ENCODE measurements at regions not wholly inside any gene's neighbourhood (a gene's known extent, or its start where the extent isn't known, plus 50 kb on each side); places are given as distances from the start of the nearest gene placed in this dataset.

GRCh38 chr3:184496933-184497332, 64.7 kb upstream of the EPHB3 start:
- H3K9me2 ChIP-seq (ENCODE audit: insufficient read depth) = no peaks in the 10 kb centered on the region
- no peak overlapping the region for H3K4me2 ChIP-seq (ENCODE audit: low read length)
- no peak for DNase-seq (ENCODE audit: low read depth, low spot score)
- ChIA-PET POLR2A (no interaction called here), CTCF (no interaction called here), RAD21 (ENCODE audit: low non-redundant PET in 1 of 2, low total read pairs in 2 of 2, uncharacterized antibody in 2 of 2, unreplicated experiment in 2 of 2) (no interaction called here)
- H3K36me3 ChIP-seq (ENCODE audit: control insufficient read depth in 1 of 2, insufficient read depth in 2 of 2, low read length in 2 of 2) = no peaks in the 10 kb centered on the region
- no peak overlapping the region for H3K27ac ChIP-seq (ENCODE audit: low read depth, low read length)
- intact Hi-C loops (cut with micrococcal nuclease) = no loop called here
- no peaks in the 10 kb centered on the region for H3K27me3 ChIP-seq (ENCODE audit: insufficient read depth, low read length)
- TF ChIP-seq YY1 (IDR thresholded peaks at IDR 0.05; ENCODE audit: extremely low read depth, insufficient replicate concordance, low read depth, low read length) (no peak), ZNF274 (IDR thresholded peaks at IDR 0.05; ENCODE audit: low read depth, low read length) (no peak), CTCF (IDR thresholded peaks at IDR 0.05 in 2 of 3, conservative IDR thresholded peaks at IDR 0.05 in 1 of 3; ENCODE audit: borderline replicate concordance in 1 of 3, insufficient read depth in 1 of 3, low read depth in 2 of 3, low read length in 2 of 3) (no peak)
- no TSS peak for BruUV-seq (replicated peaks)
- H3K4me1 ChIP-seq (ENCODE audit: control insufficient read depth in 1 of 2, insufficient read depth in 2 of 2, low read length in 2 of 2) = no peaks in the 10 kb centered on the region
- no peak overlapping the region for H3K4me3 ChIP-seq (replicated peaks in 1 of 2; ENCODE audit: low read depth in 1 of 2, low read length in 2 of 2)
- no peak overlapping the region for H3K9ac ChIP-seq (ENCODE audit: low read length)
- no peak for ATAC-seq
- H3K79me2 ChIP-seq (ENCODE audit: insufficient read depth, low read length) = no peaks in the 10 kb centered on the region
- H2AFZ ChIP-seq (ENCODE audit: low read depth, low read length, poor library complexity, severe bottlenecking) = no peak overlapping the region
- H4K20me1 ChIP-seq (ENCODE audit: insufficient read depth) = no peaks in the 10 kb centered on the region
- no peaks in the 10 kb centered on the region for H3K9me3 ChIP-seq (ENCODE audit: control insufficient read depth in 1 of 2, insufficient read depth in 1 of 2, low read depth in 1 of 2, low read length in 2 of 2)

GRCh38 chr3:184497804-184498203, 63.8 kb upstream of the EPHB3 start:
- intact Hi-C loops (cut with micrococcal nuclease) = no loop called here
- Histone ChIP-seq H3K9ac (ENCODE audit: low read length) (no peak overlapping the region), H3K27me3 (ENCODE audit: insufficient read depth, low read length) (no peaks in the 10 kb centered on the region), H2AFZ (ENCODE audit: low read depth, low read length, poor library complexity, severe bottlenecking) (peak overlapping the region; percentile 35), H3K4me1 (ENCODE audit: control insufficient read depth in 1 of 2, insufficient read depth in 2 of 2, low read length in 2 of 2) (no peaks in the 10 kb centered on the region), H3K79me2 (ENCODE audit: insufficient read depth, low read length) (no peaks in the 10 kb centered on the region), H4K20me1 (ENCODE audit: insufficient read depth) (no peaks in the 10 kb centered on the region), H3K36me3 (ENCODE audit: control insufficient read depth in 1 of 2, insufficient read depth in 2 of 2, low read length in 2 of 2) (no peaks in the 10 kb centered on the region), H3K27ac (ENCODE audit: low read depth, low read length) (no peak overlapping the region), H3K4me3 (replicated peaks in 1 of 2; ENCODE audit: low read depth in 1 of 2, low read length in 2 of 2) (no peak overlapping the region), H3K9me2 (ENCODE audit: insufficient read depth) (no peaks in the 10 kb centered on the region), H3K4me2 (ENCODE audit: low read length) (no peak overlapping the region), H3K9me3 (ENCODE audit: control insufficient read depth in 1 of 2, insufficient read depth in 1 of 2, low read depth in 1 of 2, low read length in 2 of 2) (no peaks in the 10 kb centered on the region)
- BruUV-seq (replicated peaks) = no TSS peak
- TF ChIP-seq CEBPB (IDR thresholded peaks at IDR 0.05; ENCODE audit: low read depth) (no peak), YY1 (IDR thresholded peaks at IDR 0.05; ENCODE audit: extremely low read depth, insufficient replicate concordance, low read depth, low read length) (no peak), SRF (IDR thresholded peaks at IDR 0.05; ENCODE audit: low read depth) (no peak), TCF7L2 (IDR thresholded peaks at IDR 0.05; ENCODE audit: borderline replicate concordance, extremely low read depth, insufficient read depth, insufficient read length) (no peak), POLR2AphosphoS5 (IDR thresholded peaks at IDR 0.05; ENCODE audit: low read depth, low read length) (no peak), ATF3 (IDR thresholded peaks at IDR 0.05) (no peak), EGR1 (IDR thresholded peaks at IDR 0.05; ENCODE audit: low read depth) (no peak), EZH2 (IDR thresholded peaks at IDR 0.05) (no peak), ZFX (IDR thresholded peaks at IDR 0.05) (no peak), SIN3A (IDR thresholded peaks at IDR 0.05; ENCODE audit: low read depth) (no peak), FOSL1 (IDR thresholded peaks at IDR 0.05; ENCODE audit: low read depth) (no peak), POLR2A (IDR thresholded peaks at IDR 0.05; ENCODE audit: borderline replicate concordance, extremely low read depth, insufficient read depth, insufficient read length) (no peak), ZNF274 (IDR thresholded peaks at IDR 0.05; ENCODE audit: low read depth, low read length) (no peak), JUND (IDR thresholded peaks at IDR 0.05) (no peak), ELF1 (IDR thresholded peaks at IDR 0.05; ENCODE audit: borderline replicate concordance, low read depth) (no peak), CTCF (IDR thresholded peaks at IDR 0.05 in 2 of 3, conservative IDR thresholded peaks at IDR 0.05 in 1 of 3; ENCODE audit: borderline replicate concordance in 1 of 3, insufficient read depth in 1 of 3, low read depth in 2 of 3, low read length in 2 of 3) (no peak)
- RAD21 ChIA-PET (ENCODE audit: low non-redundant PET in 1 of 2, low total read pairs in 2 of 2, uncharacterized antibody in 2 of 2, unreplicated experiment in 2 of 2) = no interaction called here
- POLR2A ChIA-PET = no interaction called here
- CTCF ChIA-PET = interaction anchor here (1.3 kb wide), 1 partner anchor 16 kb away, joined by 4 read pairs; no protein-coding TSS in a partner anchor
- DNase-seq (ENCODE audit: low read depth, low spot score) (no peak), ATAC-seq (no peak)
